Tibial nerve (tissue), 4 donors: ENCODE measurements at regions not wholly inside any gene's neighbourhood (a gene's known extent, or its start where the extent isn't known, plus 50 kb on each side); places are given as distances from the start of the nearest gene placed in this dataset.

Experiments
- CTCF ChIP-seq, 5 experiments: fragments of 200-600 bp in 3 of 5; fragments of 450-650 bp in 2 of 5; sonication (generic) in 3 of 5; IDR thresholded peaks; one replicate each; pipeline ENCODE4 v1.5.1; 2016 to 2019; ENCODE audit warnings: antibody characterized with exemption in 5 of 5, mild to moderate bottlenecking in 3 of 5, moderate library complexity in 2 of 5
- EP300 ChIP-seq, 2 donors: sonication (generic); formaldehyde crosslinking; IDR thresholded peaks; one replicate each; pipeline ENCODE4 v1.6.1; 2017; ENCODE audit warnings: antibody characterized with exemption in 2 of 2, mild to moderate bottlenecking in 1 of 2
- POLR2A ChIP-seq, 2 donors: fragments of 450-650 bp; IDR thresholded peaks; one replicate each; pipeline ENCODE4 v1.6.1; 2017; ENCODE audit warnings: antibody characterized with exemption in 2 of 2, mild to moderate bottlenecking in 2 of 2, moderate library complexity in 2 of 2

GRCh38 chr10:58932577-58933314 is 243.7 kb upstream of the PHYHIPL start:
- TF ChIP-seq CTCF (IDR thresholded peaks at IDR 0.05) (no peak), POLR2A (IDR thresholded peaks at IDR 0.05) (no peak), EP300 (IDR thresholded peaks at IDR 0.05) (no peak)
